ENCODE measurements at regions not wholly inside any gene's neighbourhood (a gene's known extent, or its start where the extent isn't known, plus 50 kb on each side); places are given as distances from the start of the nearest gene placed in this dataset.

DNA sequence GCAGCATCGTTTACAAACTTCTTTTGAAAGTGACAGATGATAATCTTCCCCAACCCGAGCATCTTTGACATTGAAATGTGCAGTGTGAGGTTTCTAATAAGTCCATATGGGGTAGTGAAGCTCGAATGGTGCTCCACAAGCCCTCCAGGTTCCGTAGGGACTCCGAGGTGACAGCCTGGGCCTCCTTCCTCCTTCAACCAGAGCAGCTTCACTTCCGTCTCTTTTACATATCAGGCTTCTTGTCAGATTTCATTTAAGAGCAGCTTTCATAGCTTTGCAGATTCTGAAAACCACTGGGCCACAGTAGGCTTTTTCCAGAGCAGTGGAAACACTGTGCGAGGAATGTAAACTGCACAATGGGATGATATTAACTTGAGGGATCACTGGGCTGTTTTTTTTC, 103.6 kb upstream of the CPM start:
- Histone ChIP-seq H3K4ac (ENCODE audit: low read depth, low read length) (no peak overlapping the region), H3K56ac (ENCODE audit: insufficient read length, low read depth, low read length) (no peak overlapping the region), H4K8ac (replicated peaks; ENCODE audit: insufficient read length, low read depth, low read length) (no peak overlapping the region), H3K14ac (ENCODE audit: insufficient read depth, low read length) (no peak overlapping the region), H2BK15ac (ENCODE audit: low read depth, low read length) (no peak overlapping the region), H2AK5ac (ENCODE audit: insufficient read length, low read length) (no peak overlapping the region), H3K9me3 (ENCODE audit: control insufficient read depth, low read depth, low read length) (no peaks in the 10 kb centered on the region), H3T11ph (ENCODE audit: low read length) (no peak overlapping the region), H3K23ac (ENCODE audit: insufficient read length, low read depth, low read length) (no peak overlapping the region), H3K27me3 (ENCODE audit: insufficient read depth, low read length) (no peaks in the 10 kb centered on the region), H3K4me1 (ENCODE audit: insufficient read depth, low read length) (no peaks in the 10 kb centered on the region), H4K20me1 (ENCODE audit: control insufficient read depth, insufficient read depth, insufficient read length) (no peaks in the 10 kb centered on the region), H2BK20ac (ENCODE audit: low read depth, low read length, poor library complexity, severe bottlenecking) (no peak overlapping the region), H3K9ac (ENCODE audit: extremely low read depth, insufficient read length, low read length) (no peak overlapping the region), H3K79me2 (ENCODE audit: insufficient read depth, low read length) (no peaks in the 10 kb centered on the region), H4K5ac (ENCODE audit: insufficient read length, low read depth, low read length) (no peak overlapping the region), H2BK12ac (ENCODE audit: insufficient read length, low read depth, low read length) (no peak overlapping the region), H3K23me2 (ENCODE audit: insufficient read length, low read depth, low read length, poor library complexity, severe bottlenecking) (no peaks in the 10 kb centered on the region), H2AFZ (ENCODE audit: low read length) (no peak overlapping the region), H3K18ac (ENCODE audit: insufficient read length, low read depth, low read length) (no peak overlapping the region), H2BK120ac (ENCODE audit: low read depth, low read length, poor library complexity, severe bottlenecking) (no peak overlapping the region), H3K27ac (ENCODE audit: insufficient read length, low read depth, low read length) (no peak overlapping the region), H3K79me1 (ENCODE audit: insufficient read depth, low read depth, low read length, poor library complexity, severe bottlenecking) (no peaks in the 10 kb centered on the region), H3K4me2 (ENCODE audit: insufficient read depth, insufficient read length, low read length) (no peak overlapping the region), H2BK5ac (ENCODE audit: insufficient read length, low read length) (no peak overlapping the region), H4K91ac (ENCODE audit: insufficient read length, low read depth, low read length) (no peak overlapping the region)
- H3K27me3 Mint-ChIP-seq (ENCODE audit: low read depth) = no peaks in the 10 kb centered on the region
- no peak for DNase-seq
- no peaks in the 10 kb centered on the region for H3K36me3 Mint-ChIP-seq (ENCODE audit: insufficient read depth in 1 of 3, low read depth in 3 of 3)
- no peaks in the 10 kb centered on the region for H3K4me1 Mint-ChIP-seq
- WGBS (ENCODE audit: extremely low coverage, insufficient read length, low lambda C conversion rate) = no CpG with 5 or more reads among the region's 7 CpGs
- H3K27ac Mint-ChIP-seq = no peak overlapping the region
- no peaks in the 10 kb centered on the region for H3K9me3 Mint-ChIP-seq
- no peak overlapping the region for H3K4me3 Mint-ChIP-seq
- TF ChIP-seq, protein P1, sequence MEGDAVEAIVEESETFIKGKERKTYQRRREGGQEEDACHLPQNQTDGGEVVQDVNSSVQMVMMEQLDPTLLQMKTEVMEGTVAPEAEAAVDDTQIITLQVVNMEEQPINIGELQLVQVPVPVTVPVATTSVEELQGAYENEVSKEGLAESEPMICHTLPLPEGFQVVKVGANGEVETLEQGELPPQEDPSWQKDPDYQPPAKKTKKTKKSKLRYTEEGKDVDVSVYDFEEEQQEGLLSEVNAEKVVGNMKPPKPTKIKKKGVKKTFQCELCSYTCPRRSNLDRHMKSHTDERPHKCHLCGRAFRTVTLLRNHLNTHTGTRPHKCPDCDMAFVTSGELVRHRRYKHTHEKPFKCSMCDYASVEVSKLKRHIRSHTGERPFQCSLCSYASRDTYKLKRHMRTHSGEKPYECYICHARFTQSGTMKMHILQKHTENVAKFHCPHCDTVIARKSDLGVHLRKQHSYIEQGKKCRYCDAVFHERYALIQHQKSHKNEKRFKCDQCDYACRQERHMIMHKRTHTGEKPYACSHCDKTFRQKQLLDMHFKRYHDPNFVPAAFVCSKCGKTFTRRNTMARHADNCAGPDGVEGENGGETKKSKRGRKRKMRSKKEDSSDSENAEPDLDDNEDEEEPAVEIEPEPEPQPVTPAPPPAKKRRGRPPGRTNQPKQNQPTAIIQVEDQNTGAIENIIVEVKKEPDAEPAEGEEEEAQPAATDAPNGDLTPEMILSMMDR (conservative IDR thresholded peaks at IDR 0.05) = no peak
